IPS-18c (cell line): ENCODE measurements at regions not wholly inside any gene's neighbourhood (a gene's known extent, or its start where the extent isn't known, plus 50 kb on each side); places are given as distances from the start of the nearest gene placed in this dataset.
"Not testable (repeated sequence)": the region's sequence is repeated elsewhere in the genome, so short reads cannot be mapped to it uniquely, and the experiment has no call there.

Experiments
- H3K4me3 ChIP-seq: 2 replicates; pipeline ENCODE4 v1.7.0; 2013; ENCODE audit warnings: low read depth, mild to moderate bottlenecking, low read length, moderate library complexity; ENCODE audit not compliant: insufficient read depth
- H3K9me3 ChIP-seq: one replicate; pipeline ENCODE4 v1.6.1; 2013; ENCODE audit warnings: mild to moderate bottlenecking, low read length, moderate library complexity; ENCODE audit not compliant: control insufficient read depth, insufficient read depth

GRCh38 chr7:15011289-15011688 lies 108.7 kb upstream of the DGKB start:
- H3K9me3 ChIP-seq: no peaks in the 10 kb centered on the region
- no peak overlapping the region for H3K4me3 ChIP-seq

GRCh38 chr7:15007507-15007906 lies 105.0 kb upstream of the DGKB start:
- H3K9me3 ChIP-seq: no peaks in the 10 kb centered on the region
- H3K4me3 ChIP-seq: no peak overlapping the region

- no peak overlapping the region for H3K4me3 ChIP-seq
- H3K9me3 ChIP-seq: no peaks in the 10 kb centered on the region
Measured at GRCh38 chr7:15005672-15006071, 103.1 kb upstream of the DGKB start.

GRCh38 chr7:15000157-15000556 lies 97.6 kb upstream of the DGKB start:
- Histone ChIP-seq H3K9me3 (no peaks in the 10 kb centered on the region), H3K4me3 (no peak overlapping the region)

GRCh38 chr7:14999331-14999730 lies 96.8 kb upstream of the DGKB start:
- H3K4me3 ChIP-seq: no peak overlapping the region
- H3K9me3 ChIP-seq: no peaks in the 10 kb centered on the region

- H3K9me3 ChIP-seq: no peaks in the 10 kb centered on the region
- H3K4me3 ChIP-seq: no peak overlapping the region
Measured at GRCh38 chr7:14995774-14996173, 93.2 kb upstream of the DGKB start.

GRCh38 chr7:14988941-14989340 lies 86.4 kb upstream of the DGKB start:
- Histone ChIP-seq H3K9me3 (no peaks in the 10 kb centered on the region), H3K4me3 (no peak overlapping the region)

- Histone ChIP-seq H3K9me3 (no peaks in the 10 kb centered on the region), H3K4me3 (no peak overlapping the region)
Measured at GRCh38 chr7:14978687-14979086, 76.1 kb upstream of the DGKB start.

GRCh38 chr7:14974688-14975087 lies 72.1 kb upstream of the DGKB start:
- no peak overlapping the region for H3K4me3 ChIP-seq

GRCh38 chr7:14973712-14974428 lies 71.3 kb upstream of the DGKB start:
- H3K9me3 ChIP-seq: no peaks in the 10 kb centered on the region
- no peak overlapping the region for H3K4me3 ChIP-seq

More at GRCh38 chr7:14974688-14975087, 72.1 kb upstream of the DGKB start:
- H3K9me3 ChIP-seq: no peaks in the 10 kb centered on the region

GRCh38 chr7:14971678-14972077 lies 69.1 kb upstream of the DGKB start:
- H3K9me3 ChIP-seq, H3K4me3 ChIP-seq: not testable (repeated sequence)

- not testable (repeated sequence) for H3K4me3 ChIP-seq, H3K9me3 ChIP-seq
Measured at GRCh38 chr7:14967376-14967775, 64.8 kb upstream of the DGKB start.

- Histone ChIP-seq H3K9me3 (no peaks in the 10 kb centered on the region), H3K4me3 (no peak overlapping the region)
Measured at GRCh38 chr7:14962778-14963177, 60.2 kb upstream of the DGKB start.

- no peak overlapping the region for H3K4me3 ChIP-seq
- H3K9me3 ChIP-seq: no peaks in the 10 kb centered on the region
Measured at GRCh38 chr7:14960721-14961120, 58.2 kb upstream of the DGKB start.

- Histone ChIP-seq H3K4me3 (no peak overlapping the region), H3K9me3 (no peaks in the 10 kb centered on the region)
Measured at GRCh38 chr7:14959339-14959738, 56.8 kb upstream of the DGKB start.

GRCh38 chr7:14954035-14954434 lies 51.5 kb upstream of the DGKB start:
- no peaks in the 10 kb centered on the region for H3K9me3 ChIP-seq
- H3K4me3 ChIP-seq: no peak overlapping the region
